NCI-H1694 (cell line): ENCODE measurements at regions not wholly inside any gene's neighbourhood (a gene's known extent, or its start where the extent isn't known, plus 50 kb on each side); places are given as distances from the start of the nearest gene placed in this dataset.

Source experiments
- DNase-seq: peaks from one replicate; lab custom pipeline; 2025; lab: John Stamatoyannopoulos, UW

DNA sequence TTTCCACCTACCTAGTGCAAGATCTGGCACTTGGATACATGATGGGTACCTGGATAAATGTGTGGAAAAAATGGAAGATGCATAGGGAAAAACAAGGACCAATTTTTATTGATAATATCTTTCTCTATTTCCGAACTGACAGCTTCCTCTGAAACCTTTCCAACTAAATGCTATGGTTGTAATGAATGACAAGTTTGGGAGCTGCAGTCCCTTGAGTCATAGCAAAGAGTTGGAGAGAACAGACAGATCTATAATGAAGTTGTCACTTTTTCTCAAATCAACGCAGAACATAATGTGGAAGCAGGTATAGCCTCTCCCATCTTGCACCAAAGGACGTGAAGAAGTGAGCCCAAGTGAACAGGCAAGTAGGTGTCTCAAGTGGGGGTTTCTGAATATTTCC, 296.5 kb upstream of the KAZN start:
- DNase-seq = no peak

DNA sequence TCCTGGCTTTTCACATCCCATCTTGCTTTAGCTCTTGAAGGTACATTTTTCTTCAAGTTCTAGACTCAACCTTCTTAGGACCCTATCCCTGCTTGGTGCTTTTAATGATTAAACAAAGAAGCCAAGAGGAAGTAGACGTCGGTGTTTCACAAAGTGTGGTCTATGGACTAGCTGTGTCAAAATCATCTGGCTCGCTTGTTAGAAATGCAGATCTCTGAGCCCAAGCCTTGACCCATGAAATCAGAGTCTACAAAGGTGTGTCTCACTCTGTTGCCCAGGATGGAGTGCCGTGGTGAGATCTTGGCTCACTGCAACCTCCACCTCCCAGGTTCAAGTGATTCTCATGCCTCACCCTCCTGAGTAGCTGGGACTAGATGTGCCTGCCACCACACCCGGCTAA, 295.5 kb upstream of the KAZN start:
- DNase-seq = no peak

DNA sequence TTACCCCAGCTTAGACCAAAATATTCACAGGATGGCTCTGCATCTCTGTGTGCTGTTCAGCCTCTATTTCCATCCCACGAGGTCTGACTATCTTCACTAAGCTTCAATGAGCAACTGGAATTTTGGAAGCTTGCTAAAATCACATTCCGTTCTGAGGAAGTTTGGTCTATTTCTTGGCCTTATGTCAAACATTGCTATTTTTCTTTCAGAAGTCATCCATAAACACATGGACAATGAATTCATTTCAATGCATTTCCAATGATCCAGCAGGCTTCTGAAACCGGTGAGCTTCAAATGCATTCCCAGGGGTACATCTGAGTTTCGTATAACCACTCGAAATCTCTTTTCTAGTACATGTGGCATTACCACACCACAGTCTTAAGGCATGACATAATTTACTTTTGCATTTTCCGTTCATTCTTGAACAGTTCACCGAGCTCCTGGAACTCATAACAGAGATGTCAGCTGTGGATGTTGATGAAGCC, 294.1 kb upstream of the KAZN start:
- DNase-seq = no peak

GRCh38 chr1:14308460-14308859, 290.0 kb upstream of the KAZN start:
- DNase-seq = no peak

- no peak for DNase-seq
These were observed 288.5 kb upstream of the KAZN start for GRCh38 chr1:14309984-14310383.

- DNase-seq = no peak
These were observed 288.0 kb upstream of the KAZN start for GRCh38 chr1:14310476-14310875.

GRCh38 chr1:14313731-14314431, 284.6 kb upstream of the KAZN start:
- no peak for DNase-seq

GRCh38 chr1:14318830-14319229, 279.7 kb upstream of the KAZN start:
- no peak for DNase-seq

- no peak for DNase-seq
These were observed 278.0 kb upstream of the KAZN start for GRCh38 chr1:14320518-14320917.

- DNase-seq = no peak
These were observed 277.5 kb upstream of the KAZN start for GRCh38 chr1:14320986-14321385.

- DNase-seq = no peak
These were observed 277.1 kb upstream of the KAZN start for GRCh38 chr1:14321422-14321821.

GRCh38 chr1:14323568-14324247, 274.8 kb upstream of the KAZN start:
- DNase-seq = no peak

DNA sequence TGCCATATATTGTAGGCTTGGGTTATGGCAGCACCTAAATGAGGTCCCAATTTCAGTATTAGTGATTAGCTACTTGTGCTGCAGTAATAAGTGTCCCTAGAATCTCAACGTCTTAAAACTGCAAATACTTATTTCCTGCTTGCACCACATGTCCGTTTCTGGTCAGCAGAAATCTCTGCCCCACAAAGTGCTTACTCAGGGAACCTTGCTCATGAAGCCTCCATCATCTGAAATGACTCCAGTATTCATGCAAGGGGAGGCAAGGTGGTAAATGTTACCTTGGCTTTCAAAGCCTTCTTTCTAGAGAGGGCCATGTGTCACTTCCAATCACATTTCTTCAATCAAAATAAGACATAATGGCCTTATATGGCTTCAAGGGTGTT, 274.2 kb upstream of the KAZN start:
- no peak for DNase-seq

GRCh38 chr1:14326857-14327256, 271.6 kb upstream of the KAZN start:
- no peak for DNase-seq

DNA sequence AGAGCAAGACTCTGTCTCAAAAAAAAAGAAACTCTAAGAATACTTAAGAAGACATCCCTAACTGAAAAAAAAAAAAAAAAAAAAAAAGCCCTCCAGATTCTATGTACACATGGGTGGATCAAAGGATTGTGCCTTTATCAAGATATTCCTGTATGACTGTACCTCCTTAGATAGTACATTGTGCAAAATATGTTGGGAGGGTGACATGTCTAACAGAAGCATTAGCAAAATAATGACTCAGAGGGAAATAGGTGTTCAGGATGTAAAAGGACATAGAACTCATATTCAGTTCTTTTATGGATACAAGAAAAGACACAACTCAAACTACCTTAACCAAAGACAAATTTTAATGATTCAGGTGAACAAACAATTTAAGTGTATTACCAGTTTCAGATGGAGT, 269.8 kb upstream of the KAZN start:
- no peak for DNase-seq

DNA sequence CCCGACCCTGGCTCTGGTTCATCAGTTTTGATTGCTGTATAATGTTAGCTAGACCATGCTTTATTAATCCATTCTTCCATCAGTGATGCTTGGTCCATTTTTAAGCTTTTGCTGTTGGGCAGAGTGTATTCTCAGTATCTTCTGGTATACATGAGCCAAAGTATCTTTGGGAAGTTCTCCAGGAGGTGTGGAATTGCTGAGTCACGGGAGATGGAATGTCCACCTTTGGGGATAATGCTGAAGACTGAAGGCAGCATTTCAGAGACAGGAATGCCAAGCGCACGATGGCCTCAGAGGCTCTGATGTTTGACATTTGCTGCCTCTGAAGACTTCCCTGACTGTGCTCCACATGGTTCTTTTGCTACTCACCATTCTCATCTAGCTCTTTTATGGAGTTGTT, 266.3 kb upstream of the KAZN start:
- no peak for DNase-seq

DNA sequence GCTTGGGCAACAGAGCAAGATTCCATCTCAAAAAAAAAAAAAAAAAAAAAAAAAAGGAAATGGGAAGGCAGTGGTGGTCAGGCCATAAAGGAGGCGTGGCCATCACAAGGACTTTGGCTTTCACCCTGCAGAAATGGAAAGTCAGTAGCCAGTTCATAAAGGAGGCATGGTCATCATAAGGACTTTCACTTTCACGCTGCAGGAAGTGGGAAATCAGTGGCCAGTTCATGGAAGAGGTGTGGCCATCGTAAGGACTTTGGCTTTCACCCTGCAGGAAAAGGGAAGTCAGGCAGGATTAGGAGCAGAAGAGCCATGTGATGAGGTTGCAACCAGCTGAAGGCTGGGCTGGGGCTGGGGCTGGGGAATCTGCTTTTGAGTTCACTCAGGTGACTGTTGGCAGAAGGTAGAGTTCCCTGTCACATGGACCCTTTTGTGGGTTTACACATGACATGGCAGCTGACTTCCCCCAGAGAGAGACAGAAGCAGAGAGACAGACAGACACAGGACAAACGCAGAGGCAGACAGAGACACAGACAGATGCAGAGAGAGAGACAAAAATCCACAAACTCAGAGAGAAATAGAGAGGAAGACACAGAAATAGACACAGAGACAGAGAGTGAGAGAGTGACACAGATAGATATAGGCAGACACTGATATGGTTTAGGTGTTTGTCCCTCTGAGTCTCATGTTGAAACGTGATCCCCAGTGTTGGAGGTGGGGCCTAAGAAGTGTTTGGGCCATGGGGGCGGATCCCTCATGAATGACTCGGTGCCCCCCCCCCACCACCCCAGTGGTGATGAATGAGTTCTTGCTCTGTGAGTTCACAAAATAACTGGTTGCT, 263.9 kb upstream of the KAZN start:
- no peak for DNase-seq

DNA sequence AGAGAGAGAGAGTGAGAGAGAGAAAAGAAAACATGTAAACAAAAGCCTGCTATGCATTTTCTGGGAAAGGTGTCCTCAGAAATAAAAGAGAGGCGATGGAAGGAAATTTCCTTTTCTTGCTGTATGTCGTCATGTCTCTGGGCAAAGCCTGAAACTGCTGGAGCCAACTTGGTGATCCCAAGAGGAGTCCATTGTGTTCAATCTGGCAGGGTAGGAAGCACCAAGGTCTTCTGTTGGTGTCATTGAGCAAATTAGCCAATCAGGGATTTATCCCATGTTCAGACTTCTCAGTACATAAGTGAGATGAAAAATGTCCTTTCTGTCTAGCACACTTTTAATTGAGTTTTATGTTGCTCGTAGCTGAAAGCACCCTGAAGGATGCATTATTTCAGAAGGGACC, 260.0 kb upstream of the KAZN start:
- DNase-seq = no peak

- no peak for DNase-seq
These were observed 259.2 kb upstream of the KAZN start for GRCh38 chr1:14339288-14339687.

DNA sequence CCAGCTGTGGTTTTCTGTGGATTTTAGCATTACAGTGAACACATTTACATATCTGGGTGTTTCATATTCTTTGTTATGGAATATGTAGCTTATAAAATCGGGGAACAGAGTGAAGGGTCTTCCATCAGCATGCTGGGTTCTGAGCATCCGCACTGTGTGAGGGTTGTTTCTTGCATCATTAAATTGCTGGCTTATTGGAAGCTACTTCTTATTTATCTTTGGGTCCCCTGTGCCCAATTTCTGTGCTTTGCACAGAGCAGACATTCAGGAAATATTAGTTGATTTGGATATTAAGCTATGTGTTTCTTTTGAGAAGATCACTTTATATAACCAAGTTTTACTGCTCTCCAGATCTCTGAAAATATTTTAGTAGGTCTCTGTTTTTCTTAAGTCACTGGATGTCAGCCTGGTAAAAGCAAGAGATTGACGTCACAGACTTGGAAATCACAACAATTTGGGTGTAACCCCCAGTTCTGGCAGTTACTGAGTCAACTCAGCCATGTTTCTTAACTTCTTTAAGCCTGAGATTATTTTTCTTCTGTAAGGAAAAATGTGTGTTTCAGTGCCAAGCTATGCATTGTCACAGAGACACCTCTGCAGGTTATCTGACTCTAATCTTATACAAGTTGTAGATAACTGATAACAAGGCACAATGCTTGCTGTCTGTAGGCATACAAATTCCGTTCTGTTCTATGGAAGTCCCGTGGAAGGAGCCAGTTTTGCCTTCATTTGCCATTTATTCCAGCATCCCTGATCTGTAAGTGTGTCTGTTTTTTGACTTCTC, 258.3 kb upstream of the KAZN start:
- no peak for DNase-seq

GRCh38 chr1:14341147-14341546, 257.3 kb upstream of the KAZN start:
- no peak for DNase-seq

DNA sequence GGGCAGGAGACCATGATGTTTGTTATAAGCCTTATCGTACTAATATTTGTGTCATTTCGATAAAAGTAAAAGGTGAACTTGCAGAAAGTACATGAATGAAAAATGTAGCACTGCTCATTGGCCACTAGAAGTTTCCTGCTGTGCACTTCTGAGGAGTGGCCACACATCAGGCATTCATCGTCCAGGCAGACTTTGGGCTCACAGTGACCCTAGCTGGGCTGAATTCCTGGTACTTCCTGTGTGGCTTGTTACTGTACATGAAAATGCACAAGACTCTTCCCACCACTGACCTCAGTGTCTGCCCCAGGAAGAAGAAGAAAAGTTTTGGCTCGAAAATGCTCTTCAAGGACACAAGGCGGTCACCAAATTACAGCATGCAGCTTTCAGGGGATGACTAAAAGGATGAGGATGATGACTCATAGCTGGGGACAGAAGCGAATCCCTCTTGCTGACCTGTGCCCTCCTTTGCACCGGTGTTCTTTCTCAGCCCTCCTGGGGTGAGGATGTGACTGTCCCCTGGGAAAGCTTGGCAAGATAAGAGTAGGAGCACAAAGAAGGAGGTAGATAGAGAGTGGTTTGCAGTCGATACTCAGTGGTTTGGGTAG, 252.4 kb upstream of the KAZN start:
- DNase-seq = no peak
